Activated CD4-positive, alpha-beta memory T cell treated with anti-CD3 and anti-CD28 coated beads for 36 hours (primary cell): ENCODE measurements at regions not wholly inside any gene's neighbourhood (a gene's known extent, or its start where the extent isn't known, plus 50 kb on each side); places are given as distances from the start of the nearest gene placed in this dataset.

Experiments used
- CTCF ChIA-PET: fragments of 350-600 bp; sonication (Branson Sonifier 250); formaldehyde crosslinking; loops from one replicate; lab custom pipeline; 2021; ENCODE audit warnings: antibody characterized with exemption, inconsistent platforms; lab: Charles Lee
- POLR2A ChIA-PET: fragments of 350-600 bp; sonication (Branson Sonifier 250); formaldehyde crosslinking; loops from one replicate; lab custom pipeline; 2021; ENCODE audit warnings: antibody characterized with exemption; lab: Charles Lee
- DNase-seq: peaks from one replicate; pipeline ENCODE4 v3.0.0-alpha.2; 2020
- H3K27ac Mint-ChIP-seq: one replicate; pipeline ENCODE4 v1.8.0; 2021; ENCODE audit warnings: mixed read lengths
- H3K27me3 Mint-ChIP-seq: one replicate; pipeline ENCODE4 v1.8.0; 2021; ENCODE audit warnings: mixed read lengths
- H3K36me3 Mint-ChIP-seq: one replicate; pipeline ENCODE4 v1.8.0; 2021; ENCODE audit warnings: mixed read lengths
- H3K4me1 Mint-ChIP-seq: one replicate; pipeline ENCODE4 v1.8.0; 2021; ENCODE audit warnings: low read depth, mixed read lengths
- H3K4me3 Mint-ChIP-seq: one replicate; pipeline ENCODE4 v1.8.0; 2021; ENCODE audit warnings: mild to moderate bottlenecking, mixed read lengths
- H3K9me3 Mint-ChIP-seq: one replicate; pipeline ENCODE4 v1.8.0; 2021; ENCODE audit warnings: mixed read lengths
- intact Hi-C: fragments of 100-400 bp; cut with micrococcal nuclease; formaldehyde crosslinking; loops from one replicate; pipeline ENCODE4 v1.15.1; 2023

GRCh38 chr12:130097342-130097741, 64.9 kb upstream of the FZD10 start:
- H3K9me3 Mint-ChIP-seq: no peaks in the 10 kb centered on the region

GRCh38 chr12:130097798-130098255, 64.4 kb upstream of the FZD10 start:
- Mint-ChIP-seq H3K4me3 (no peak overlapping the region), H3K4me1 (no peaks in the 10 kb centered on the region), H3K36me3 (no peaks in the 10 kb centered on the region), H3K27ac (no peak overlapping the region), H3K27me3 (peaks cover 1% of the 10 kb centered on the region), H3K9me3 (no peaks in the 10 kb centered on the region)
- POLR2A ChIA-PET: no interaction called here
- CTCF ChIA-PET: no interaction called here
- intact Hi-C loops: no loop called here
- no peak for DNase-seq

More at GRCh38 chr12:130097342-130097741, 64.9 kb upstream of the FZD10 start:
- DNase-seq: no peak
- H3K4me1 Mint-ChIP-seq: no peaks in the 10 kb centered on the region
- ChIA-PET POLR2A (no interaction called here), CTCF (no interaction called here)
- no peak overlapping the region for H3K4me3 Mint-ChIP-seq
- no peak overlapping the region for H3K27ac Mint-ChIP-seq
- H3K36me3 Mint-ChIP-seq: no peaks in the 10 kb centered on the region
- intact Hi-C loops: no loop called here
- H3K27me3 Mint-ChIP-seq: peaks cover 1% of the 10 kb centered on the region

- CTCF ChIA-PET: no interaction called here
- H3K27ac Mint-ChIP-seq: no peak overlapping the region
- POLR2A ChIA-PET: no interaction called here
- intact Hi-C loops: no loop called here
- H3K9me3 Mint-ChIP-seq: no peaks in the 10 kb centered on the region
- H3K4me1 Mint-ChIP-seq: no peaks in the 10 kb centered on the region
- H3K27me3 Mint-ChIP-seq: peaks cover 3% of the 10 kb centered on the region
- no peaks in the 10 kb centered on the region for H3K36me3 Mint-ChIP-seq
- no peak overlapping the region for H3K4me3 Mint-ChIP-seq
- no peak for DNase-seq
These were observed 63.8 kb upstream of the FZD10 start for GRCh38 chr12:130098301-130099005.

GRCh38 chr12:130100634-130101362, 61.5 kb upstream of the FZD10 start:
- H3K27me3 Mint-ChIP-seq: peaks cover 9% of the 10 kb centered on the region
- no peak overlapping the region for H3K27ac Mint-ChIP-seq
- DNase-seq: no peak
- intact Hi-C loops: no loop called here
- CTCF ChIA-PET: no interaction called here
- H3K4me3 Mint-ChIP-seq: no peak overlapping the region
- no peaks in the 10 kb centered on the region for H3K4me1 Mint-ChIP-seq
- H3K36me3 Mint-ChIP-seq: no peaks in the 10 kb centered on the region
- POLR2A ChIA-PET: no interaction called here
- no peaks in the 10 kb centered on the region for H3K9me3 Mint-ChIP-seq

- POLR2A ChIA-PET: no interaction called here
- H3K27ac Mint-ChIP-seq: no peak overlapping the region
- H3K9me3 Mint-ChIP-seq: no peaks in the 10 kb centered on the region
- H3K4me1 Mint-ChIP-seq: no peaks in the 10 kb centered on the region
- H3K36me3 Mint-ChIP-seq: no peaks in the 10 kb centered on the region
- H3K27me3 Mint-ChIP-seq: peaks cover 9% of the 10 kb centered on the region
- intact Hi-C loops: no loop called here
- CTCF ChIA-PET: no interaction called here
- H3K4me3 Mint-ChIP-seq: no peak overlapping the region
- no peak for DNase-seq
These were observed 60.9 kb upstream of the FZD10 start for GRCh38 chr12:130101370-130101769.

- intact Hi-C loops: no loop called here
- CTCF ChIA-PET: no interaction called here
- Mint-ChIP-seq H3K36me3 (no peaks in the 10 kb centered on the region), H3K27ac (no peak overlapping the region), H3K4me1 (no peaks in the 10 kb centered on the region), H3K4me3 (no peak overlapping the region), H3K27me3 (peaks cover 9% of the 10 kb centered on the region), H3K9me3 (no peaks in the 10 kb centered on the region)
- DNase-seq: no peak
- POLR2A ChIA-PET: no interaction called here
These were observed 60.0 kb upstream of the FZD10 start for GRCh38 chr12:130102266-130102665.

GRCh38 chr12:130104571-130105106, 57.6 kb upstream of the FZD10 start:
- peaks cover 5% of the 10 kb centered on the region for H3K9me3 Mint-ChIP-seq
- H3K4me1 Mint-ChIP-seq: no peaks in the 10 kb centered on the region
- CTCF ChIA-PET: interaction anchor here (0.6 kb wide), 1 partner anchor 121 kb away, joined by 4 read pairs; no protein-coding TSS in a partner anchor
- intact Hi-C loops: no loop called here
- H3K27me3 Mint-ChIP-seq: peaks cover 9% of the 10 kb centered on the region
- POLR2A ChIA-PET: no interaction called here
- DNase-seq: no peak
- no peak overlapping the region for H3K27ac Mint-ChIP-seq
- no peak overlapping the region for H3K4me3 Mint-ChIP-seq
- H3K36me3 Mint-ChIP-seq: no peaks in the 10 kb centered on the region

GRCh38 chr12:130109062-130109945, 53.0 kb upstream of the FZD10 start:
- Mint-ChIP-seq H3K27ac (no peak overlapping the region), H3K9me3 (peaks cover 5% of the 10 kb centered on the region), H3K4me1 (no peaks in the 10 kb centered on the region), H3K36me3 (no peaks in the 10 kb centered on the region), H3K4me3 (no peak overlapping the region), H3K27me3 (peaks cover 4% of the 10 kb centered on the region)
- no peak for DNase-seq
- ChIA-PET POLR2A (no interaction called here), CTCF (interaction anchor here (0.6 kb wide), 1 partner anchor 68 kb away, joined by 3 read pairs; no protein-coding TSS in a partner anchor)
- intact Hi-C loops: no loop called here

GRCh38 chr12:130110914-130111313, 51.4 kb upstream of the FZD10 start:
- H3K4me1 Mint-ChIP-seq: no peaks in the 10 kb centered on the region
- peaks cover 5% of the 10 kb centered on the region for H3K9me3 Mint-ChIP-seq
- no peak overlapping the region for H3K4me3 Mint-ChIP-seq
- DNase-seq: no peak
- H3K27ac Mint-ChIP-seq: no peak overlapping the region
- no peaks in the 10 kb centered on the region for H3K36me3 Mint-ChIP-seq
- POLR2A ChIA-PET: no interaction called here
- CTCF ChIA-PET: no interaction called here
- no peaks in the 10 kb centered on the region for H3K27me3 Mint-ChIP-seq
- intact Hi-C loops: no loop called here

- H3K4me3 Mint-ChIP-seq: no peak overlapping the region
- H3K4me1 Mint-ChIP-seq: no peaks in the 10 kb centered on the region
- intact Hi-C loops: no loop called here
- CTCF ChIA-PET: no interaction called here
- no peaks in the 10 kb centered on the region for H3K36me3 Mint-ChIP-seq
- POLR2A ChIA-PET: no interaction called here
- no peak for DNase-seq
- H3K27me3 Mint-ChIP-seq: no peaks in the 10 kb centered on the region
- H3K9me3 Mint-ChIP-seq: peaks cover 5% of the 10 kb centered on the region
- no peak overlapping the region for H3K27ac Mint-ChIP-seq
These were observed 50.2 kb upstream of the FZD10 start for GRCh38 chr12:130111965-130112496.
